GM10248 (cell line): ENCODE measurements at regions not wholly inside any gene's neighbourhood (a gene's known extent, or its start where the extent isn't known, plus 50 kb on each side); places are given as distances from the start of the nearest gene placed in this dataset.

Experiments used
- CTCF ChIA-PET: fragments of 300-600 bp; sonication (Branson Sonifier 250); formaldehyde crosslinking; extraction: SDS; loops from one replicate; lab custom pipeline; 2021; ENCODE audit warnings: antibody characterized with exemption; lab: Yijun Ruan, JAX
- POLR2A ChIA-PET: fragments of 350-650 bp; sonication (Branson Sonifier 250); formaldehyde crosslinking; extraction: SDS; loops from one replicate; lab custom pipeline; 2020; ENCODE audit warnings: antibody characterized with exemption; lab: Yijun Ruan, JAX
- DNase-seq: peaks from one replicate; pipeline ENCODE4 v3.0.0; 2012; ENCODE audit errors: extremely low spot score
- TF ChIP-seq, protein P1 (sequence below): IDR thresholded peaks from 2 replicates; pipeline ENCODE4 v1.5.1; 2012; ENCODE audit warnings: mild to moderate bottlenecking, low read depth; ENCODE audit errors: extremely low read depth, missing control alignments, control extremely low read depth

DNA sequence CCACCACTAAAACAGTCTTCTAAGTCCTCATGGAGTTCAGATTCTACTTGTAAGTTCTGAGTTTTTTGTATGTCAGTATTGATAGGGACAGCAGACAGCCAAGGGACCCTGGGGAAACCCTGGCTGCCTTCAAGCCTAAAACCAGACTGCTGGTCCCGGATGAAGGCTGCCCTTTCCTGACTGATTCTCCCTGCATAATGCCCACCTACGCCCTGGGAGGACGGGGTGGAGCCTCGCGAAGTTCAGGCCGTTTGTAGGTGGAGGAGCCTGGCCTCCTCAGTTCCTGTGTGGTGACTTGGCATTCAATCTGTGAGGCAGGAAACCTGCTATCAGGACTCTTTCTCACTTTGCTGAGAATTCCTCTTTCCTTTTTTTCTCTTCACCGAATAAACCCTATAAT is 120.3 kb upstream of the LGSN start:
- no peak for DNase-seq
- POLR2A ChIA-PET: no interaction called here
- CTCF ChIA-PET: no interaction called here
- TF ChIP-seq, protein P1, sequence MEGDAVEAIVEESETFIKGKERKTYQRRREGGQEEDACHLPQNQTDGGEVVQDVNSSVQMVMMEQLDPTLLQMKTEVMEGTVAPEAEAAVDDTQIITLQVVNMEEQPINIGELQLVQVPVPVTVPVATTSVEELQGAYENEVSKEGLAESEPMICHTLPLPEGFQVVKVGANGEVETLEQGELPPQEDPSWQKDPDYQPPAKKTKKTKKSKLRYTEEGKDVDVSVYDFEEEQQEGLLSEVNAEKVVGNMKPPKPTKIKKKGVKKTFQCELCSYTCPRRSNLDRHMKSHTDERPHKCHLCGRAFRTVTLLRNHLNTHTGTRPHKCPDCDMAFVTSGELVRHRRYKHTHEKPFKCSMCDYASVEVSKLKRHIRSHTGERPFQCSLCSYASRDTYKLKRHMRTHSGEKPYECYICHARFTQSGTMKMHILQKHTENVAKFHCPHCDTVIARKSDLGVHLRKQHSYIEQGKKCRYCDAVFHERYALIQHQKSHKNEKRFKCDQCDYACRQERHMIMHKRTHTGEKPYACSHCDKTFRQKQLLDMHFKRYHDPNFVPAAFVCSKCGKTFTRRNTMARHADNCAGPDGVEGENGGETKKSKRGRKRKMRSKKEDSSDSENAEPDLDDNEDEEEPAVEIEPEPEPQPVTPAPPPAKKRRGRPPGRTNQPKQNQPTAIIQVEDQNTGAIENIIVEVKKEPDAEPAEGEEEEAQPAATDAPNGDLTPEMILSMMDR: no peak

DNA sequence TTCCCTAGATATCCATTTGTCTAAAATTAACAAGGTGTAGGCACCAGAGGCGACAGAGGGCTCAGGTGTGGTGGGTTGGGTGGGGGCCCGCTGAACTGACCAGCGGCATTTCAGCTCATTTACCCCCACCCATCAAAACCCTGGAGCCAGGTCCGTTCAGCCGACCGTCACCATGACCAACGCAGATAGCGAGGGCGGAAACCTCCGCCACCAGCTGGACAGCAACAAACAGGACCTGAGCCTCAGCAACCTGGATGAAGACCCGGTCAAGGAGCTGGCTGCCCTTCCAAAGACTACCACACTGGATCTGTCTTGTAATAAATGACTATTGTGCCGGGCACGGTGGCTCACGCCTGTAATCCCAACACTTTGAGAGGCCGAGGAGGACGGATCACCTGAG is 120.8 kb upstream of the LGSN start:
- CTCF ChIA-PET: no interaction called here
- DNase-seq: no peak
- POLR2A ChIA-PET: no interaction called here
- TF ChIP-seq, protein P1: no peak

DNA sequence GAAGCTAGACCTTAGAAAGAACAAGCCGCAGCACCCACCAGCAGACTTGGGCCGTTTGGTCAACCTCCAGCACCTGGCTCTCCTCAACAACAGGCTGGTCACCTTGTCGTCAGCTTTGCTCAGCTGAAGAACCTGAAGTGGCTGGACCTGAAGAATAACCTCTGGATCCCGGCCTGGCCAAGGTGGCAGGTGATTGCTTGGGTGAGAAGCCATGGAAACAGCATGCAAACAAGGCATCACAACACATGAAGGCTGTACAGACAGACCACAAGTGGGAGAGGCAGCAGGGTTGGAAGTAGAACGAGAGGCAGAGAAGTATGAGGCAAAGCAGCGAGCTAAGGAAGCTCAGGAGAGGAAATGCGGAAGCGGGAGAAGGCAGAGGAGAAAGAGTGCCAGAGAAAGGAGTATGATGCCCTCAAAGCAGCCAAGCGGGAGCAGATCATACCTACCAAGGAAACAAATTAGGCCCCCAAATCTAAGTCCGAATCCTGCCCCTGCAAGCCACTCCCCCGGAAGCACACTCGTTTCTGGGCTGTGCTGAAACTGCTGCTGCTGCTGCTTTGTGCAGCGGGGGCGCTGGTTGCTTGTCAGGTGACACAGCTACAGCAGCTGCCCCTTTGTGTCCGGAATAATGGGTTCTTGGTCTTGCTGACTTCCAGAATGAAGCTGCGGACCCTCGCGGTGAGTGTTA is 121.6 kb upstream of the LGSN start:
- peak; percentile 37 for DNase-seq
- ChIA-PET POLR2A (no interaction called here), CTCF (interaction anchor here (1.1 to 1.3 kb wide), 2 partner anchors 17 to 47 kb away, joined by 3 to 4 read pairs; no protein-coding TSS in a partner anchor)
- TF ChIP-seq, protein P1: no peak

DNA sequence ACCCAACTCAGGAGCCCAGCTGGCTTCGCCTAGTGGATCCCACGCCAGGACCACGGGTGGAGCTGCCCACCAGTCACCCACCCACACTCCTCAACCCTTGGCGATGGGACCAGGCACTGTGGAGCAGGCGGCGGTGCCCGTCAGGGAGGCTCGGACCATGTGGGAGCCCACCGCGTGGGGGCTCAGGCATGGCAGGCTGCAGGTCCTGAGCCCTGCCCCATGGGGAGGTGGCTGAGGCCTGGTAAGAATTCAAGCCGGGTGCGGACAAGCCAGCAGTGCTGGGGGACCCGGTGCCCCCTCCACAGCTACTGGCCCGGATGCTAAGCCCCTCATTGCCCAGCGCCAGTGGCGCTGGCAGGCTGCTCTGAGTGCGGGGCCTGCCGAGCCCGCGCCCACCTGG is 123.1 kb upstream of the LGSN start:
- DNase-seq: no peak
- ChIA-PET CTCF (interaction anchor here (0.8 to 1.0 kb wide), 2 partner anchors 8 to 10 kb away, joined by 3 to 4 read pairs; no protein-coding TSS in a partner anchor), POLR2A (interaction anchor here (0.6 kb wide), 1 partner anchor 54 kb away, joined by 3 read pairs; no protein-coding TSS in a partner anchor)
- TF ChIP-seq, protein P1: no peak

DNA sequence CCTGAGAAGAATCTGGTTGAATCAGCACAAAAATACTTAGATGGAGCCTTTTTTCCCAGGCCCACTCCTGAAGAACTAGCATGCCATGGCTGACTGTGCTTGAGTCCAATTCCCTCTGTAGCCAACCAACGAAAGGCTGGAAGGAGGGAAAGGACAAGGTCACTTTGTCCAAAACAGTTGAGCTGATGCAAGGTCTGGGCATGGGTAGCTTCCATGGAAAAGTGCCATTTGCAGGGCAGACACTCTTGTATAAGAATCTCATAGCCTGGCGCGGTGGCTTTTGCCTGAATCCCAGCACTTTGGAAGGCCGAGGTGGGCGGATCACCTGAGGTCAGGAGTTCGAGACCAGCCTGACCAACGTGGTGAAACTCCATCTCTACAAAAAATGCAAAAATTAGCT is 125.0 kb upstream of the LGSN start:
- ChIA-PET POLR2A (no interaction called here), CTCF (interaction anchor here (1.2 kb wide), 1 partner anchor 26 kb away, joined by 3 read pairs; no protein-coding TSS in a partner anchor)
- TF ChIP-seq, protein P1: no peak
- DNase-seq: no peak

DNA sequence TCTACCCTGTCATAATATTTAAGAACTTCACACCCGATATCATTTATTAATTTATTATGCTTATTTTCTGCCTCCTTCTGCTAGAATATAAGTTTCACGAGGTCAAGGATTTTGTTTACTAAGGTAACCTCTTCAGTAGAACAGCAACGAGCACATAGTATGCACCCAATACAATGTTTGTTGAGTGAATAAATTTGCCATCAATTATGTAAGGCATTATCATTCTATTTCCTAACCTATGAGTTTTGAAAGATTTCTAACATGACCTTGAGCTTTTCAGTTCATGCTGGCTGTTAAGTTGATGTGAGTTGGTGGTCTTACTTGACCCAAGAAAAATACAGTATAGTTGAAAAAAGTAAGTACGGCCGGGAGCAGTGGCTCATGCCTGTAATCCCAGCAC is 125.9 kb upstream of the LOC128125822 start:
- ChIA-PET POLR2A (no interaction called here), CTCF (interaction anchor here (1.0 kb wide), 1 partner anchor 13 kb away, joined by 3 read pairs; no protein-coding TSS in a partner anchor)
- DNase-seq: no peak
- TF ChIP-seq, protein P1: no peak
